HG02759 (cell line): ENCODE measurements at regions not wholly inside any gene's neighbourhood (a gene's known extent, or its start where the extent isn't known, plus 50 kb on each side); places are given as distances from the start of the nearest gene placed in this dataset.

Source experiments
- ATAC-seq: cut with Tn5 transposase; IDR thresholded peaks from one replicate; pipeline ENCODE4 v1.9.1; 2021; ENCODE audit warnings: mild to moderate bottlenecking, moderate library complexity; ENCODE audit not compliant: unreplicated experiment

GRCh38 chr6:164013480-164014208 is 599.1 kb downstream of the QKI start:
- ATAC-seq, result no peak

- no peak for ATAC-seq
These were observed 596.8 kb downstream of the QKI start for GRCh38 chr6:164011321-164011720.

GRCh38 chr6:164010441-164011103 is 596.1 kb downstream of the QKI start:
- no peak for ATAC-seq

DNA sequence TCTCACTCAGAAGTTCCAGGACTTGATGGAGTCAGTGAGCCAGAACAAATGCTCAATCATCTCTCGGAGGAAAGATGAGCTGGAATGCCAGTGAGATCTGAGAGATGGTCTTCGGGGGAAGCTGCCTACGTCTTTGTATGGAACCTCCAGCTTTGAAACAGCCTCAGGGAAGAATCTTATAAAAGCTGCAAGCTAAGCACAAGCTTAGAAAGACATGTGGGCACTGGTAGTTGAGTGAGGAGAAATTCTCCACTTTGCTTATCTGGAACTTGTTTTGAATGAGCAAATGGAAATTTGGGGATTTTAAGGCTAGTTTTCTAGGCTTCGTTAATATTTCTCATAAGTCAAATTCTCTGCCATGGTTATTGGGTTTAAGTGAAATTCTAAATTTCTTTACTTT is 594.4 kb downstream of the QKI start:
- no peak for ATAC-seq

DNA sequence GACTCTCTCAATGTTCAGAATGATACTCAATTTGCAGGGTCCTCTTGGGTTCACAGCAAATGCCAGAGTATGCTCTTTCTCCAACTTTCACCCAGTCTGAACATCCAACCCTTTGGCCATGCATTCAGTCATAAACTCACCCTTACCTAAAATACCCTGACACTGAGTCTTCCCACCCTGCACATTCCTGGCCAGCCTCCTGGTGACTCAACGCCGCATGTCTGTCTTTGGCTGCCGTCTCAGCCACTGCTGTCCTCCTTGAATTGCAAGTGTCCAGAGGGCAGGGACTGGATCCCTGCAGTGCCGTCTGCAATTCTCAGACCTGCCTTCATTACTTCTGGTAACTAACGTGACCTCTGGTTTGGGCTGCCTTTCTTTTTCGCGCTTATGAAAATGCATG is 593.4 kb downstream of the QKI start:
- ATAC-seq, result no peak

GRCh38 chr6:164006459-164006858 is 591.9 kb downstream of the QKI start:
- no peak for ATAC-seq

DNA sequence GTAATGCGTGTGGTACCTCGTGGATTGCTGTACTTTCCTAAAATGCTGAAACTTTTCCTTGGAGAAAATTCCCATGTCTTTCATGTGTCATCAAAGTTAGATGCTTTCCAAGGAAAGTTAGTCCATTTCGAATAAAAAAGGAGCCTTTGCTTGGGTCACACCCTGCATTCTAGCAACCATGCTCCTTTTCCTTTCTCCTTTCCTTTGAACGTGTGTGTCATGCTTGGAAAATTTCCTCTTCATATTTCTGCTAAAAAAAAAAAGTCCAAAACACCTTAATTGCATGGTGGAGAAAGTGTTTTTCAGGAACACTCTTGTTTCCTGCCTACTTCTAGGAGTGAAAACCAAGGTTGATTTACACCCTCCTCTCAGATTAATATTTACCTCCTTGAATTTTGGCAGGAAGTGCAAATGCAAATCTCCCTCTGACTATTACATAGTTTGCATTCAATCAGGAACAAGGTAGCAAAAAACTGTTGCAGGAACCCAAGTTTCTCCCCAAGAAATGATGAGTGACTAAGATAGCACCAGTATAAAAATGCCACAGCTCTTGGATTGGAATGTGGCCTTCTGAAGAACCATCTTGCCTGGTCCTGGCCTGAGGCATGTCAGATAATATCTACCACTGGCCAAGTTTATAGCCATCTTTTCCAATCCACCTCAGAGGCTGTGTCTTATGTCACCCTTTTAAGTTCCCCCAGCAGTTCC is 590.6 kb downstream of the QKI start:
- no peak for ATAC-seq

- ATAC-seq, result no peak
These were observed 585.8 kb downstream of the QKI start for GRCh38 chr6:164000276-164000675.

DNA sequence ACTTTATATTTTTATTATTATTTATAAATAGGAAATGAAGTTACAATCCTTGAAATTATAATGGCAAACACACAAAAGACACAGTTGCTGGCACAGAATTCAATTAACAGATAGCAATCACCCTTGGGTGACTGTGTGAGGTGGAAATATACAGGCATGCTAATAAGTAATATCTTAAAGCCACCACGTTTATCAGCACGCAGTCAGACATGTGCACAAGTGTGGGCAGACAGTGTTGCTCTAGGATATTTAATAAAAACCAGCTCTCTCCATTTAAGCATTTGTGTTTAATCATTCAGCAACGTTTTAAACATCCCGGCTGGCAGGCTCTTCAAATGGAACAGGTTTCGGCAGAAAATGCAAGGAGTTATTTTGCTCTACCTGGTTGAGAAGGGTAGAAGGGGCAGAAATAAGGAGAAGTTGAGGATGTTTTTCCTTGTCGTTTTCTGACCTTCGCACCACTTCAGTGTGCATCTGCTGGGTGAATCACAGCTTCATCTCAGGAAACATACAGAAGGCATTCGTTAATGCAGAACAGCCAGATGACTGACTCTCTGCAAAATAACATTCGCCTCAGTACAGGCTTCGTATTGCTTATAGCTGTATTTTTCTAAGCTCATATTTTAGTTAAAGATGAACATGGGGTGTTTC is 585.1 kb downstream of the QKI start:
- ATAC-seq, result no peak

DNA sequence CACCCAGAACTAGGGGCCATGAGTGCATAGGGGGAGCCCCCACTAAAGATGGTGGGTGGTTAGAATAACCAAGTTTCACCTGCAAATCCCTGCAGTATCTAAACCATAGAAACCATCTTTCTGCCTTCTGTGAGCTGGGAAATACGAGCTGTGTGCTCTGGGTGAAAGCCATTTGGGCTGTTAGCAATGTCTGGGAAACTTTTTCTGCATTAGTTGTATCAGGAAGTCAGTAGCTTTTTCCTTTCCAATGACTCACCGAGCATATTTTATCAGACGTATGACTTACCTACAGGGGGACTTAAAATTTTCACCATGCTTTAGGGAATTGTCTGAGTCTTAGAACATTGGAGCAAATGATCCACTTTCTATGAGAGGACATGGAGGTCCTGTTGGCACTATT is 584.0 kb downstream of the QKI start:
- no peak for ATAC-seq

- ATAC-seq, result no peak
These were observed 582.0 kb downstream of the QKI start for GRCh38 chr6:163996491-163996890.

GRCh38 chr6:163994566-163994965 is 580.0 kb downstream of the QKI start:
- no peak for ATAC-seq

DNA sequence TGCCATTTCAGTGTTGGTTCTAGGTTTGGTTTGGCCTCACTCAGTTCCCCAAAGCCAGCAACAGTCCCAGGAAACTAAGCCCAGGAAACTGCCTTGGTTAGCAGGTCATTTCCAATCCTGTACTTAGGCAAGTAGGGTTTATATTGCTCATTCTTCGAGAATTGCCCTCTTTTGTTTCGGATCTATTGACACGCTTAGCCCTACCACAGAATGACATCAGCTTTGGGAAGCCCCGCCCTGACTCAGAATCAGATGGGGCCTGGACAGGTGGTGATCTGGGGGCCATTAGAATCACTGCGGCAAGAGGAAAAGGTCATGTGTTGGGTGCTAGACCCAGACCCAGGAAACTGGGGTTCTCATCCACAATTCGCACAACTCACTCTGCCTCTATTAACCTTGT is 578.2 kb downstream of the QKI start:
- no peak for ATAC-seq

DNA sequence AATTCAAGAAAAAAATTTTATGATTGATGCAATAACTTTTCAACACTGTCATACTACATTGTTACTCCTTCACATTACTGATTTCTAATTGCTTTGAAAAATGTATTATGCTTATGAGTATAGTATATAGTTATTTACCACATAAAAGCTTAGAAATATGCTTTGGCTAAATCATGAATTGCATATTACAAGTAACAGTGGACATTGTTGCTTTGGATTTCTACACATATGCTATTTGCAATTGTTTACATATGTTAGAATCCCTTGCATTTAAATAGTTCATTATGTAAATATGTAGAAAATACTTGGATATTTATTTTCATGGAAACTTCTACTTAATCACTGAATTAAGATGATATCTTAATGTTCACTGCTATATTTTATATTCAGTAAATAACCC is 577.5 kb downstream of the QKI start:
- ATAC-seq, result no peak

DNA sequence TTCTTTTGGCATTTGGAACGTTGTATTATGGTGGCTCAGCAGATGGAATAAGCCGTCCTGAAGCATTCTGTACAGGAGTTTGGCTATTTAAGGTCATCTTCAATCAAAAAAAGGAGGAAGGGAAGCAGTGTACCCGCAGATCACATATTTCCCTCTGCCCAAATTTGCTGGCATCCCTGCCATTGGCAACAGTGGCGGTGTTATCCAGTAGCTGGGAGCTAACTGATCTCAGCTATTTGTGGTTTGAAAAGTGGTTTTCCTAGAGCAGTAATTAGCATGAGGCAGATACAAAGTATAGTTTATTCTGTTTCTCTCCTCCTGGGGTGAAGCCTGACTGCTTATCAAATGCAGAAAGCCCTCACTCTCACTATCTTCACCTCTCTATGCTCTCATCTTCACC is 576.8 kb downstream of the QKI start:
- ATAC-seq, result no peak

- ATAC-seq, result no peak
These were observed 571.8 kb downstream of the QKI start for GRCh38 chr6:163986313-163986712.

GRCh38 chr6:163985710-163986109 is 571.2 kb downstream of the QKI start:
- ATAC-seq, result no peak

GRCh38 chr6:163985040-163985439 is 570.5 kb downstream of the QKI start:
- no peak for ATAC-seq

DNA sequence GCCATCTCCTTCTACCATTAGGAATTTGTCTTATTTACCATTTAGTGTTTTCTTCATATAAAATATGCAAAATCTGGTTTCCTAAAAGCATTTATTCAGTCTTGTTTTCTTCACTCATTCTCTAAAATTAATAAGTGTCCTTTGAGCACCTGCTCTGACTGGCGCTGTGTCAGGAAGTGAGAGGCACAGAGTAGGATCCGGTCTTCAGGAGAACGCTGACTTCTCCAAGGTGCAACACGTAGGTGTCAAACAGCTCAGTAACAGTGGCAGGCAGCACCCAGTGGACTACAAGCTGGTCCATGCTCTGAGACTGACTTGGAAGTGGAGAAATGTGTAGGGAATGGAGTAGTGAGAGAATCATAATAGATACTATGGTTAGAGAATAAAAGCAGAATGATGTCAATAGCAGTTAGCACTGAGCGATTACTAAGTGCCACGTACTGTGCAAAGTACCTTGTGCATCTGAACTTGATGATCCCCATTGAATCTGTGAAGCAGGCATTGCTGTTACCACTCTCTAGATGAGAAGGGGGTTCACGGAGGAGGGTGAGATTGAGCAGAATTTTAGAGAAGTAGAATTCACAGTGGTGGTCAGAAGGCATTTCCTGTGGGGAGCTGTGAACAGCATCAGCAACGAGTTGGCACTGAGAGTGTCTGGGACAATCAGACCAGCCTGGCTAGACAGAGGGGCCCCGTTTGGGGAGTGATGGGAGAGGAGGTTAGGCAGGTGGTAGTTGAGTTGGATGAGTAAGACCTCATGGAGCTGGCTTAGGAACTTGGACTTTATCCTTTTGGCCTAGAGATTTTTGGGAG is 569.8 kb downstream of the QKI start:
- peak; percentile 66 for ATAC-seq

DNA sequence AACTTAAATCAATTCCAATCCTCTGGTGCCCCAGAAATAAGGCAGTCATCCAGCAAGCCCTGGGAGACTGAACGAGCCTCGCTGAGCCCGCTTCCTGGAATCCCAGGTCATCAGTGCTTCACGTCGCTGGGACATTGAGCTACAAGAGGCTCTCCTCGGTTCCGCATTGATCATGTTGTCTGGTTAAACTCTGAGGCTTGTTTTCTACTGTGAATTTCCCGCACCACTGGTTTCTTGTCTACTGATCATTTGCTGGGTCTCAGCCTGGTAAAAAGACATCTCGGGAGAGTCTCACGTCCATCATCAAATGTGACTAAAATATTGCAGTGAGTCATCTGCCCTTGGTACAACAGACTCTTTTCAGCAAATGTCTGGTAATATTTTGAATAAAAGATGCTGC is 569.2 kb downstream of the QKI start:
- ATAC-seq, result no peak

DNA sequence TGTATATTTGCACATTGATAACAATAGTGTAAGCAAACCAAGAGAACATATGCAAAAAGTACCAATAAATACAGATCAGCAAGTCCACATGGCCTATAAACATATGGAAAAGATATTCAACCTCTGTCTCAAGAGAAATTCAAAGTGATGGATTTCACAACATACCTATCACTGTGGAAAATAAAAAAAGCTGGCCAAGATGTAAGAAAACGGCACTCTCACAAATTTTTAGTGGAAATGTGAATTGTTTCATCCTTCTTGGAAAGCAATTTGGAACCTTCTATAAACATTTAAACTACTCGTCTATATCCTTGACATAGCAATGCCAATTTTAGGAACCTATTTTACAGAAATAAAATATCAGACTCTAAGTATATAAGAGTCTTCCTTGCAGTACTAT is 559.8 kb downstream of the QKI start:
- no peak for ATAC-seq
